Nephron progenitor cell (in vitro differentiated cells): ENCODE measurements at regions not wholly inside any gene's neighbourhood (a gene's known extent, or its start where the extent isn't known, plus 50 kb on each side); places are given as distances from the start of the nearest gene placed in this dataset.
"Not testable (repeated sequence)": the region's sequence is repeated elsewhere in the genome, so short reads cannot be mapped to it uniquely, and the experiment has no call there.

Experiments
- DNase-seq: peaks from one replicate; pipeline ENCODE4 v3.0.0; 2021
- H3K27ac Mint-ChIP-seq: 2 replicates; pipeline ENCODE4 v1.8.0; 2021; ENCODE audit warnings: mild to moderate bottlenecking, moderate library complexity, mixed read lengths
- H3K27me3 Mint-ChIP-seq: 2 replicates; pipeline ENCODE4 v1.8.0; 2021; ENCODE audit warnings: mild to moderate bottlenecking, low read depth, mixed read lengths; ENCODE audit not compliant: poor library complexity
- H3K36me3 Mint-ChIP-seq: 2 replicates; pipeline ENCODE4 v1.8.0; 2021; ENCODE audit warnings: low read depth, mixed read lengths
- H3K4me1 Mint-ChIP-seq: 2 replicates; pipeline ENCODE4 v1.8.0; 2021; ENCODE audit warnings: mixed read lengths
- H3K4me3 Mint-ChIP-seq: 2 replicates; pipeline ENCODE4 v1.8.0; 2021; ENCODE audit warnings: mild to moderate bottlenecking, moderate library complexity, mixed read lengths
- H3K9me3 Mint-ChIP-seq: 2 replicates; pipeline ENCODE4 v1.8.0; 2021; ENCODE audit warnings: mild to moderate bottlenecking, moderate library complexity, mixed read lengths
- CTCF ChIP-seq: fragments of 200-600 bp; sonication (generic); IDR thresholded peaks from 2 replicates; pipeline ENCODE4 v1.5.0; 2021; ENCODE audit warnings: antibody characterized with exemption

GRCh38 chr4:83205760-83206159 is 78.8 kb downstream of the COQ2 start:
- no peak overlapping the region for H3K4me3 Mint-ChIP-seq
- no peaks in the 10 kb centered on the region for H3K4me1 Mint-ChIP-seq
- H3K27me3 Mint-ChIP-seq, result no peaks in the 10 kb centered on the region
- peaks cover 4% of the 10 kb centered on the region for H3K9me3 Mint-ChIP-seq
- H3K27ac Mint-ChIP-seq, result no peak overlapping the region
- no peak for DNase-seq
- peaks cover 5% of the 10 kb centered on the region for H3K36me3 Mint-ChIP-seq
- no peak for TF ChIP-seq CTCF

- no peak for DNase-seq
- peaks cover 2% of the 10 kb centered on the region for H3K9me3 Mint-ChIP-seq
- H3K4me1 Mint-ChIP-seq, result no peaks in the 10 kb centered on the region
- no peak for TF ChIP-seq CTCF
- no peak overlapping the region for H3K4me3 Mint-ChIP-seq
- peaks cover 5% of the 10 kb centered on the region for H3K36me3 Mint-ChIP-seq
- no peaks in the 10 kb centered on the region for H3K27me3 Mint-ChIP-seq
- no peak overlapping the region for H3K27ac Mint-ChIP-seq
Measured at GRCh38 chr4:83204731-83205130, 79.9 kb downstream of the COQ2 start.

- no peak for DNase-seq
- Mint-ChIP-seq H3K36me3 (no peaks in the 10 kb centered on the region), H3K4me3 (no peak overlapping the region), H3K9me3 (no peaks in the 10 kb centered on the region), H3K4me1 (no peaks in the 10 kb centered on the region), H3K27ac (no peak overlapping the region), H3K27me3 (no peaks in the 10 kb centered on the region)
- TF ChIP-seq CTCF, result no peak
Measured at GRCh38 chr4:83201761-83202160, 82.8 kb downstream of the COQ2 start.

- Mint-ChIP-seq H3K36me3 (no peaks in the 10 kb centered on the region), H3K9me3 (no peaks in the 10 kb centered on the region), H3K4me3 (no peak overlapping the region), H3K27ac (no peak overlapping the region), H3K4me1 (no peaks in the 10 kb centered on the region), H3K27me3 (no peaks in the 10 kb centered on the region)
- TF ChIP-seq CTCF, result no peak
- no peak for DNase-seq
Measured at GRCh38 chr4:83197555-83198235, 83.2 kb upstream of the PLAC8 start.

- TF ChIP-seq CTCF, result no peak
- Mint-ChIP-seq H3K4me1 (no peaks in the 10 kb centered on the region), H3K36me3 (no peaks in the 10 kb centered on the region), H3K27ac (no peak overlapping the region), H3K27me3 (no peaks in the 10 kb centered on the region), H3K9me3 (no peaks in the 10 kb centered on the region), H3K4me3 (no peak overlapping the region)
- no peak for DNase-seq
Measured at GRCh38 chr4:83196921-83197320, 82.4 kb upstream of the PLAC8 start.

- no peak for TF ChIP-seq CTCF
- H3K27ac Mint-ChIP-seq, result no peak overlapping the region
- DNase-seq, result no peak
- H3K36me3 Mint-ChIP-seq, result no peaks in the 10 kb centered on the region
- peaks cover 5% of the 10 kb centered on the region for H3K4me1 Mint-ChIP-seq
- H3K9me3 Mint-ChIP-seq, result no peaks in the 10 kb centered on the region
- H3K4me3 Mint-ChIP-seq, result no peak overlapping the region
- H3K27me3 Mint-ChIP-seq, result peaks cover under 1% of the 10 kb centered on the region
Measured at GRCh38 chr4:83195269-83195668, 80.7 kb upstream of the PLAC8 start.

- H3K27me3 Mint-ChIP-seq, H3K9me3 Mint-ChIP-seq, H3K4me3 Mint-ChIP-seq, H3K27ac Mint-ChIP-seq, DNase-seq, H3K36me3 Mint-ChIP-seq: not testable (repeated sequence)
- H3K4me1 Mint-ChIP-seq, result peaks cover 12% of the 10 kb centered on the region
Measured at GRCh38 chr4:83194588-83194987, 80.1 kb upstream of the PLAC8 start.
